ENCODE measurements at regions not wholly inside any gene's neighbourhood (a gene's known extent, or its start where the extent isn't known, plus 50 kb on each side); places are given as distances from the start of the nearest gene placed in this dataset.

DNA sequence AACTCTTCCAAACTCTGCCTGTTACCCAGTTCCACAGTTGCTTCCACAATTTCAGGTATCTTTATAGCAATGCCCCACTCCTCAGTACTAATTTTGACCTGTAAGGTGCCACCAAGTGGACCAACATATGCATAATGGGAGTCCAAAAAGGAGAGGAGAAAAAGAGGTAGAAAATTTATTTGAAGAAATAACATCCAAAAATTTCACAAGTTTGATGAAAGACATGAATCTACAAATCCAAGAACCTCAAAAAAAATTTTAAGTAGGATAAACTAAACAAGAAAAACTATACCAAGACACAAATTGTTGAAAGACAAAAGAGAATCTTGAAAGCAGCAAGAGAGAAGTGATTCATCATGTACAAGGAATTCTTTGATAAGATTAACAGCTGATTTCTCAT lies 79.8 kb downstream of the BARX1 start:
- no peak for TF ChIP-seq CTCF (IDR thresholded peaks at IDR 0.05; ENCODE audit: low read depth, low read length)
- no peak for TF ChIP-seq EZH2phosphoT487 (IDR thresholded peaks at IDR 0.05; ENCODE audit: low read depth)
